ENCODE measurements at regions not wholly inside any gene's neighbourhood (a gene's known extent, or its start where the extent isn't known, plus 50 kb on each side); places are given as distances from the start of the nearest gene placed in this dataset.

GRCh38 chr22:49310354-49310753 is 517.3 kb downstream of the BRD1 start:
- no peak for TF ChIP-seq CTCF (IDR thresholded peaks at IDR 0.05)
- no peak for TF ChIP-seq ZFX (IDR thresholded peaks at IDR 0.05; ENCODE audit: borderline replicate concordance)
